A549 (cell line): ENCODE measurements at regions not wholly inside any gene's neighbourhood (a gene's known extent, or its start where the extent isn't known, plus 50 kb on each side); places are given as distances from the start of the nearest gene placed in this dataset.

Experiments
- ATAC-seq, 2 experiments: fragments of 200-7000 bp in 1 of 2; fragments of >200 bp in 1 of 2; cut with Nextera tagmentation in 1 of 2; cut with Tn5 transposase in 1 of 2; 3 replicates each; pipeline versions ENCODE4 v1.8.0 to v1.9.1; 2018 to 2020; ENCODE audit warnings: mild to moderate bottlenecking in 1 of 2, moderate library complexity in 1 of 2
- CTCF ChIA-PET: fragments of 300-600 bp; sonication (Branson Sonifier 250); formaldehyde crosslinking; extraction: SDS; loops from one replicate; lab custom pipeline; 2021; ENCODE audit warnings: antibody characterized with exemption, inconsistent platforms; lab: Yijun Ruan, JAX
- POLR2A ChIA-PET: fragments of 350-600 bp; formaldehyde crosslinking; extraction: SDS; loops from one replicate; lab custom pipeline; 2021; ENCODE audit warnings: antibody characterized with exemption, inconsistent platforms; lab: Yijun Ruan, JAX
- DNase-seq, 2 experiments: peaks; one replicate each; pipeline versions ENCODE4 v3.0.0 to v3.0.0-alpha.2; 2011 to 2016; ENCODE audit warnings: low read depth in 1 of 2, low spot score in 1 of 2
- FAIRE-seq: peaks from 2 replicates; lab custom pipeline; 2011; peaks lifted over from hg19 to GRCh38; lab: Jason Lieb, UNC
- H3K27ac ChIP-seq, 2 experiments: fragments of >200 bp; sonication (Bioruptor Twin); formaldehyde crosslinking; 3 replicates each; pipeline ENCODE4 v1.5.1; 2016 to 2017
- H3K4me1 ChIP-seq: fragments of >200 bp; sonication (Bioruptor Twin); formaldehyde crosslinking; 3 replicates; pipeline ENCODE4 v1.6.1; 2016
- H3K4me2 ChIP-seq: fragments of >200 bp; sonication (Bioruptor Twin); formaldehyde crosslinking; 3 replicates; pipeline ENCODE4 v1.6.1; 2016
- H3K4me3 ChIP-seq: fragments of >200 bp; sonication (Bioruptor Twin); formaldehyde crosslinking; 3 replicates; pipeline ENCODE4 v1.5.1; 2016
- H3K9me3 ChIP-seq: fragments of >200 bp; sonication (Bioruptor Twin); formaldehyde crosslinking; 3 replicates; pipeline ENCODE4 v1.6.1; 2016
- CBX2 ChIP-seq: fragments of 200-600 bp; sonication (generic); IDR thresholded peaks from 2 replicates; pipeline ENCODE4 v1.6.1; 2016; ENCODE audit warnings: low read depth, mild to moderate bottlenecking, borderline replicate concordance
- CHD2 ChIP-seq: fragments of 150-350 bp; IDR thresholded peaks from 2 replicates; pipeline ENCODE4 v1.6.1; 2014; ENCODE audit warnings: low read length; ENCODE audit not compliant: partially characterized antibody
- EHF ChIP-seq: fragments of 250-450 bp; sonication (Bioruptor Pico); IDR thresholded peaks from 2 replicates; pipeline ENCODE4 v1.5.0; 2020; ENCODE audit warnings: mild to moderate bottlenecking
- FOSB ChIP-seq: fragments of 250-450 bp; sonication (Bioruptor Pico); IDR thresholded peaks from 2 replicates; pipeline ENCODE4 v1.5.0; 2020; ENCODE audit warnings: mild to moderate bottlenecking, moderate library complexity
- FOXS1 ChIP-seq: fragments of 250-450 bp; sonication (Bioruptor Pico); IDR thresholded peaks from 2 replicates; pipeline ENCODE4 v1.5.0; 2020; ENCODE audit warnings: mild to moderate bottlenecking, moderate library complexity
- HEYL ChIP-seq: fragments of 250-450 bp; sonication (Bioruptor Pico); IDR thresholded peaks from 2 replicates; pipeline ENCODE4 v1.8.0; 2021; ENCODE audit warnings: mild to moderate bottlenecking, moderate library complexity
- HOXB5 ChIP-seq: fragments of 250-450 bp; sonication (Bioruptor Pico); IDR thresholded peaks from 2 replicates; pipeline ENCODE4 v1.5.0; 2020; ENCODE audit warnings: mild to moderate bottlenecking, moderate library complexity
- JUN ChIP-seq, 2 experiments: fragments of >200 bp; sonication (Bioruptor Twin); formaldehyde crosslinking; IDR thresholded peaks; 2 replicates in 1 of 2; 3 replicates in 1 of 2; pipeline ENCODE4 v1.6.1; 2016 to 2017
- MAZ ChIP-seq: fragments of 150-350 bp; IDR thresholded peaks from 2 replicates; pipeline ENCODE4 v1.6.1; 2014; ENCODE audit warnings: antibody characterized with exemption, low read depth, low read length, borderline replicate concordance
- MYC ChIP-seq: IDR thresholded peaks from 2 replicates; pipeline ENCODE4 v1.6.1; 2012; ENCODE audit warnings: mild to moderate bottlenecking, inconsistent platforms, low read length, improper control_type of control experiment, borderline replicate concordance
- NFE2L2 ChIP-seq: fragments of 150-350 bp; conservative IDR thresholded peaks from 2 replicates; pipeline ENCODE4 v1.6.1; 2014; ENCODE audit warnings: low read length
- NPAS2 ChIP-seq: fragments of 250-450 bp; sonication (Bioruptor Pico); IDR thresholded peaks from 2 replicates; pipeline ENCODE4 v1.8.0; 2022; ENCODE audit warnings: mild to moderate bottlenecking, moderate library complexity, borderline replicate concordance
- NR3C1 ChIP-seq: fragments of >200 bp; sonication (Bioruptor Twin); formaldehyde crosslinking; IDR thresholded peaks from 3 replicates; pipeline ENCODE4 v1.6.1; 2017
- PHF8 ChIP-seq: fragments of 200-600 bp; sonication (generic); IDR thresholded peaks from 2 replicates; pipeline ENCODE4 v1.6.1; 2016; ENCODE audit warnings: low read depth, mild to moderate bottlenecking, antibody characterized with exemption, moderate library complexity, borderline replicate concordance
- POLR2A ChIP-seq: IDR thresholded peaks from 2 replicates; pipeline ENCODE4 v1.6.1; 2012; ENCODE audit warnings: mild to moderate bottlenecking, low read length
- POLR2AphosphoS2 ChIP-seq: conservative IDR thresholded peaks from 2 replicates; pipeline ENCODE4 v1.6.1; 2012; ENCODE audit warnings: low read length, improper control_type of control experiment, inconsistent platforms
- RAD21 ChIP-seq, 2 experiments: fragments of >200 bp in 1 of 2; sonication (Bioruptor Twin) in 1 of 2; formaldehyde crosslinking in 1 of 2; IDR thresholded peaks in 1 of 2; conservative IDR thresholded peaks in 1 of 2; 2 replicates in 1 of 2; 3 replicates in 1 of 2; pipeline ENCODE4 v1.6.1; 2012 to 2018; ENCODE audit warnings: inconsistent platforms in 1 of 2
- RCOR1 ChIP-seq: fragments of 150-350 bp; IDR thresholded peaks from 2 replicates; pipeline ENCODE4 v1.6.1; 2014; ENCODE audit warnings: antibody characterized with exemption, low read length, low read depth
- RFX5 ChIP-seq: fragments of 450-650 bp; IDR thresholded peaks from 2 replicates; pipeline ENCODE4 v1.7.1; 2014; ENCODE audit warnings: antibody characterized with exemption, mild to moderate bottlenecking, moderate library complexity
- SMC3 ChIP-seq: fragments of >200 bp; sonication (Bioruptor Twin); formaldehyde crosslinking; IDR thresholded peaks from 3 replicates; pipeline ENCODE4 v1.6.1; 2018; ENCODE audit warnings: inconsistent platforms
- TP53 ChIP-seq: fragments of 250-450 bp; sonication (Bioruptor Pico); IDR thresholded peaks from 2 replicates; pipeline ENCODE4 v1.5.0; 2021; ENCODE audit warnings: mild to moderate bottlenecking, moderate library complexity
- WGBS: methylation state at CpG from one replicate; pipeline ENCODE4 v1.1.6; 2017; ENCODE audit errors: missing lambda C conversion rate; 5-methylcytosine and 5-hydroxymethylcytosine counted together
- TF ChIP-seq, protein P1 (sequence below): fragments of >200 bp; sonication (Bioruptor Twin); formaldehyde crosslinking; IDR thresholded peaks from 3 replicates; pipeline ENCODE4 v1.6.1; 2016
- TF ChIP-seq, protein P2 (sequence below): IDR thresholded peaks from 2 replicates; pipeline ENCODE4 v1.6.1; 2012; ENCODE audit warnings: low read depth, borderline replicate concordance
- TF ChIP-seq, protein P3 (sequence below): fragments of 250-450 bp; sonication (Bioruptor Pico); IDR thresholded peaks from 2 replicates; pipeline ENCODE4 v1.5.0; 2020; ENCODE audit warnings: low read depth, mild to moderate bottlenecking, moderate library complexity
- TF ChIP-seq, protein P4 (sequence below): fragments of 250-450 bp; sonication (Bioruptor Pico); IDR thresholded peaks from 2 replicates; pipeline ENCODE4 v1.5.0; 2021; ENCODE audit warnings: mild to moderate bottlenecking, moderate library complexity, borderline replicate concordance
- TF ChIP-seq, protein P5 (sequence below): fragments of >200 bp; sonication (Bioruptor Twin); formaldehyde crosslinking; IDR thresholded peaks from 3 replicates; pipeline ENCODE4 v1.5.1; 2016
- TF ChIP-seq, protein P6 (sequence below): fragments of 450-650 bp; IDR thresholded peaks from 2 replicates; pipeline ENCODE4 v1.6.1; 2014; ENCODE audit warnings: antibody characterized with exemption

DNA sequence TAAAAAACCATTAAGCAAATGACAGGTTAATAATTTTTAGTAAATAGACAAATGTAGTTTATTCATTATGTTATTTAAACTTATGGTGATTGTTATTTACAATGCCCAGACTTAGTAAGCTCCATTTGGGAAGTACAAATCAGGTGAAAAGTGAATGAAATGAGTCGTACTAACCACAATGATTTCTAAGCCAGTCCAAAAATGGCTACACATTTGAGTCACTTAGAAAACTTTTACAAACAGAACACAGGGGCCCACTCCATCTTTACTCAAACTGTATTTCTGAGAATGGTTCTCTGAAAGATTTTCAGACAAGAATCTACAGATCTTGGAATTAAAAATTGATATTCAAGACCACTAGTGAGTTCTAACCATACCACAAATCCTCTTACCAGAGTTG, 653.3 kb upstream of the MIS18BP1 start:
- ATAC-seq (no peak), FAIRE-seq (no peak), DNase-seq (no peak)
- H3K4me2 ChIP-seq = no peak overlapping the region
- H3K27ac ChIP-seq = no peak overlapping the region
- CTCF ChIA-PET = no interaction called here
- no peaks in the 10 kb centered on the region for H3K4me1 ChIP-seq
- POLR2A ChIA-PET = no interaction called here
- H3K9me3 ChIP-seq = no peaks in the 10 kb centered on the region
- no peak overlapping the region for H3K4me3 ChIP-seq
- TF ChIP-seq JUN (IDR thresholded peaks at IDR 0.05) (no peak), EHF (CRISPR knock-in tag) (no peak), TP53 (no peak), NR3C1 (no peak), FOXS1 (CRISPR knock-in tag) (no peak), SMC3 (no peak), RFX5 (no peak)
- TF ChIP-seq, protein P1, sequence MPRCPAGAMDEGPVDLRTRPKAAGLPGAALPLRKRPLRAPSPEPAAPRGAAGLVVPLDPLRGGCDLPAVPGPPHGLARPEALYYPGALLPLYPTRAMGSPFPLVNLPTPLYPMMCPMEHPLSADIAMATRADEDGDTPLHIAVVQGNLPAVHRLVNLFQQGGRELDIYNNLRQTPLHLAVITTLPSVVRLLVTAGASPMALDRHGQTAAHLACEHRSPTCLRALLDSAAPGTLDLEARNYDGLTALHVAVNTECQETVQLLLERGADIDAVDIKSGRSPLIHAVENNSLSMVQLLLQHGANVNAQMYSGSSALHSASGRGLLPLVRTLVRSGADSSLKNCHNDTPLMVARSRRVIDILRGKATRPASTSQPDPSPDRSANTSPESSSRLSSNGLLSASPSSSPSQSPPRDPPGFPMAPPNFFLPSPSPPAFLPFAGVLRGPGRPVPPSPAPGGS = no peak
- TF ChIP-seq, protein P2, sequence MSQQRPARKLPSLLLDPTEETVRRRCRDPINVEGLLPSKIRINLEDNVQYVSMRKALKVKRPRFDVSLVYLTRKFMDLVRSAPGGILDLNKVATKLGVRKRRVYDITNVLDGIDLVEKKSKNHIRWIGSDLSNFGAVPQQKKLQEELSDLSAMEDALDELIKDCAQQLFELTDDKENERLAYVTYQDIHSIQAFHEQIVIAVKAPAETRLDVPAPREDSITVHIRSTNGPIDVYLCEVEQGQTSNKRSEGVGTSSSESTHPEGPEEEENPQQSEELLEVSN = no peak
- TF ChIP-seq, protein P3, sequence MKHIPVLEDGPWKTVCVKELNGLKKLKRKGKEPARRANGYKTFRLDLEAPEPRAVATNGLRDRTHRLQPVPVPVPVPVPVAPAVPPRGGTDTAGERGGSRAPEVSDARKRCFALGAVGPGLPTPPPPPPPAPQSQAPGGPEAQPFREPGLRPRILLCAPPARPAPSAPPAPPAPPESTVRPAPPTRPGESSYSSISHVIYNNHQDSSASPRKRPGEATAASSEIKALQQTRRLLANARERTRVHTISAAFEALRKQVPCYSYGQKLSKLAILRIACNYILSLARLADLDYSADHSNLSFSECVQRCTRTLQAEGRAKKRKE = no peak
- WGBS = 3% methylated on average over 1 of the region's 1 CpG

DNA sequence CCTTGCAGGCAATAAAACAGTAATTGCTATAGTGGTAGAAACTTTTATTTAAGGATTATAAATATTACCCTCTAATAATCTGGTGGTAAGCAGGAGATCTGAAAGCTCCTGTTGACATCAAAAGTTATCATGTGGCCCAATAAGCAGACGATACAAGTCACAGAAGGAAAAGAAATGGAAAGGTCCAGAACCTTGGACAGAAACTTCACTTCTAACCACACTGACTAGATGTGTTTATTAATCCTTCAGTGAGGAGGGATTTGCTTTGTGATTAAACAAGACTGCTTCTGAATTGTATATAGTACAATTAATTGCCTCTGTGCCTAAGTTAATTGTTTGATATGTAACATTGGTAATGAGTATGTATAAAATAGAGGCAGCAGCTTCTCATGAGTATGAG, 652.7 kb upstream of the MIS18BP1 start:
- DNase-seq (no peak), FAIRE-seq (no peak)
- ChIA-PET POLR2A (no interaction called here), CTCF (no interaction called here)
- 0% methylated on average over 1 of the region's 1 CpG for WGBS
- Histone ChIP-seq H3K9me3 (no peaks in the 10 kb centered on the region), H3K27ac (no peak overlapping the region), H3K4me2 (no peak overlapping the region), H3K4me1 (no peaks in the 10 kb centered on the region), H3K4me3 (no peak overlapping the region)
- TF ChIP-seq HEYL (CRISPR knock-in tag) (no peak), MAZ (no peak), POLR2A (no peak), CHD2 (no peak), RAD21 (conservative IDR thresholded peaks at IDR 0.05 in 1 of 2, IDR thresholded peaks at IDR 0.05 in 1 of 2) (no peak), RCOR1 (no peak), POLR2AphosphoS2 (no peak), FOSB (CRISPR knock-in tag) (no peak), MYC (no peak), HOXB5 (no peak), CBX2 (no peak), NPAS2 (CRISPR knock-in tag) (no peak), PHF8 (no peak), NFE2L2 (no peak)
- TF ChIP-seq, protein P4, sequence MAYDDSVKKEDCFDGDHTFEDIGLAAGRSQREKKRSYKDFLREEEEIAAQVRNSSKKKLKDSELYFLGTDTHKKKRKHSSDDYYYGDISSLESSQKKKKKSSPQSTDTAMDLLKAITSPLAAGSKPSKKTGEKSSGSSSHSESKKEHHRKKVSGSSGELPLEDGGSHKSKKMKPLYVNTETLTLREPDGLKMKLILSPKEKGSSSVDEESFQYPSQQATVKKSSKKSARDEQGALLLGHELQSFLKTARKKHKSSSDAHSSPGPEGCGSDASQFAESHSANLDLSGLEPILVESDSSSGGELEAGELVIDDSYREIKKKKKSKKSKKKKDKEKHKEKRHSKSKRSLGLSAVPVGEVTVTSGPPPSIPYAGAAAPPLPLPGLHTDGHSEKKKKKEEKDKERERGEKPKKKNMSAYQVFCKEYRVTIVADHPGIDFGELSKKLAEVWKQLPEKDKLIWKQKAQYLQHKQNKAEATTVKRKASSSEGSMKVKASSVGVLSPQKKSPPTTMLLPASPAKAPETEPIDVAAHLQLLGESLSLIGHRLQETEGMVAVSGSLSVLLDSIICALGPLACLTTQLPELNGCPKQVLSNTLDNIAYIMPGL (CRISPR knock-in tag) = no peak
- TF ChIP-seq, protein P5, sequence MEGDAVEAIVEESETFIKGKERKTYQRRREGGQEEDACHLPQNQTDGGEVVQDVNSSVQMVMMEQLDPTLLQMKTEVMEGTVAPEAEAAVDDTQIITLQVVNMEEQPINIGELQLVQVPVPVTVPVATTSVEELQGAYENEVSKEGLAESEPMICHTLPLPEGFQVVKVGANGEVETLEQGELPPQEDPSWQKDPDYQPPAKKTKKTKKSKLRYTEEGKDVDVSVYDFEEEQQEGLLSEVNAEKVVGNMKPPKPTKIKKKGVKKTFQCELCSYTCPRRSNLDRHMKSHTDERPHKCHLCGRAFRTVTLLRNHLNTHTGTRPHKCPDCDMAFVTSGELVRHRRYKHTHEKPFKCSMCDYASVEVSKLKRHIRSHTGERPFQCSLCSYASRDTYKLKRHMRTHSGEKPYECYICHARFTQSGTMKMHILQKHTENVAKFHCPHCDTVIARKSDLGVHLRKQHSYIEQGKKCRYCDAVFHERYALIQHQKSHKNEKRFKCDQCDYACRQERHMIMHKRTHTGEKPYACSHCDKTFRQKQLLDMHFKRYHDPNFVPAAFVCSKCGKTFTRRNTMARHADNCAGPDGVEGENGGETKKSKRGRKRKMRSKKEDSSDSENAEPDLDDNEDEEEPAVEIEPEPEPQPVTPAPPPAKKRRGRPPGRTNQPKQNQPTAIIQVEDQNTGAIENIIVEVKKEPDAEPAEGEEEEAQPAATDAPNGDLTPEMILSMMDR = no peak
- TF ChIP-seq, protein P6, sequence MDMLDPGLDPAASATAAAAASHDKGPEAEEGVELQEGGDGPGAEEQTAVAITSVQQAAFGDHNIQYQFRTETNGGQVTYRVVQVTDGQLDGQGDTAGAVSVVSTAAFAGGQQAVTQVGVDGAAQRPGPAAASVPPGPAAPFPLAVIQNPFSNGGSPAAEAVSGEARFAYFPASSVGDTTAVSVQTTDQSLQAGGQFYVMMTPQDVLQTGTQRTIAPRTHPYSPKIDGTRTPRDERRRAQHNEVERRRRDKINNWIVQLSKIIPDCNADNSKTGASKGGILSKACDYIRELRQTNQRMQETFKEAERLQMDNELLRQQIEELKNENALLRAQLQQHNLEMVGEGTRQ = no peak
- TF ChIP-seq, protein P1 = no peak
- TF ChIP-seq, all 56 proteins: peak for 0
- ATAC-seq = no peak
